Panc1 (cell line): ENCODE measurements at regions not wholly inside any gene's neighbourhood (a gene's known extent, or its start where the extent isn't known, plus 50 kb on each side); places are given as distances from the start of the nearest gene placed in this dataset.

Source experiments
- CTCF ChIP-seq: fragments of 450-650 bp; IDR thresholded peaks from 2 replicates; pipeline ENCODE4 v1.5.1; 2017; ENCODE audit warnings: mild to moderate bottlenecking
- POLR2AphosphoS5 ChIP-seq: IDR thresholded peaks from 2 replicates; pipeline ENCODE4 v1.6.1; 2012; ENCODE audit warnings: mild to moderate bottlenecking, low read depth, low read length, moderate library complexity
- SIN3A ChIP-seq: IDR thresholded peaks from 2 replicates; pipeline ENCODE4 v1.6.1; 2012; ENCODE audit warnings: low read depth, mild to moderate bottlenecking, low read length, moderate library complexity, borderline replicate concordance; ENCODE audit not compliant: insufficient read depth
- TCF7L2 ChIP-seq: IDR thresholded peaks from 2 replicates; pipeline ENCODE4 v1.6.1; 2011; ENCODE audit warnings: mild to moderate bottlenecking, low read depth, low read length, inconsistent platforms
- TF ChIP-seq, protein P1 (sequence below), 2 experiments: IDR thresholded peaks; 2 replicates each; pipeline ENCODE4 v1.6.1; 2011 to 2012; ENCODE audit warnings: low read depth in 2 of 2, control low read depth in 1 of 2, low read length in 1 of 2, mild to moderate bottlenecking in 1 of 2, moderate library complexity in 1 of 2; ENCODE audit not compliant: insufficient read depth in 1 of 2

GRCh38 chr13:59043016-59043415 lies 1120.7 kb downstream of the DIAPH3 start:
- TF ChIP-seq CTCF (no peak), TCF7L2 (no peak), SIN3A (no peak), POLR2AphosphoS5 (no peak)
- TF ChIP-seq, protein P1, sequence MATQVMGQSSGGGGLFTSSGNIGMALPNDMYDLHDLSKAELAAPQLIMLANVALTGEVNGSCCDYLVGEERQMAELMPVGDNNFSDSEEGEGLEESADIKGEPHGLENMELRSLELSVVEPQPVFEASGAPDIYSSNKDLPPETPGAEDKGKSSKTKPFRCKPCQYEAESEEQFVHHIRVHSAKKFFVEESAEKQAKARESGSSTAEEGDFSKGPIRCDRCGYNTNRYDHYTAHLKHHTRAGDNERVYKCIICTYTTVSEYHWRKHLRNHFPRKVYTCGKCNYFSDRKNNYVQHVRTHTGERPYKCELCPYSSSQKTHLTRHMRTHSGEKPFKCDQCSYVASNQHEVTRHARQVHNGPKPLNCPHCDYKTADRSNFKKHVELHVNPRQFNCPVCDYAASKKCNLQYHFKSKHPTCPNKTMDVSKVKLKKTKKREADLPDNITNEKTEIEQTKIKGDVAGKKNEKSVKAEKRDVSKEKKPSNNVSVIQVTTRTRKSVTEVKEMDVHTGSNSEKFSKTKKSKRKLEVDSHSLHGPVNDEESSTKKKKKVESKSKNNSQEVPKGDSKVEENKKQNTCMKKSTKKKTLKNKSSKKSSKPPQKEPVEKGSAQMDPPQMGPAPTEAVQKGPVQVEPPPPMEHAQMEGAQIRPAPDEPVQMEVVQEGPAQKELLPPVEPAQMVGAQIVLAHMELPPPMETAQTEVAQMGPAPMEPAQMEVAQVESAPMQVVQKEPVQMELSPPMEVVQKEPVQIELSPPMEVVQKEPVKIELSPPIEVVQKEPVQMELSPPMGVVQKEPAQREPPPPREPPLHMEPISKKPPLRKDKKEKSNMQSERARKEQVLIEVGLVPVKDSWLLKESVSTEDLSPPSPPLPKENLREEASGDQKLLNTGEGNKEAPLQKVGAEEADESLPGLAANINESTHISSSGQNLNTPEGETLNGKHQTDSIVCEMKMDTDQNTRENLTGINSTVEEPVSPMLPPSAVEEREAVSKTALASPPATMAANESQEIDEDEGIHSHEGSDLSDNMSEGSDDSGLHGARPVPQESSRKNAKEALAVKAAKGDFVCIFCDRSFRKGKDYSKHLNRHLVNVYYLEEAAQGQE (IDR thresholded peaks at IDR 0.05; ENCODE audit: insufficient read depth in 1 of 2, low read depth in 2 of 2, low read length in 1 of 2), result no peak
